A172 (cell line): ENCODE measurements at regions not wholly inside any gene's neighbourhood (a gene's known extent, or its start where the extent isn't known, plus 50 kb on each side); places are given as distances from the start of the nearest gene placed in this dataset.
"Not testable (repeated sequence)": the region's sequence is repeated elsewhere in the genome, so short reads cannot be mapped to it uniquely, and the experiment has no call there.

ENCODE experiments used
- DNase-seq: peaks from one replicate; pipeline ENCODE4 v3.0.0-alpha.2; 2015; ENCODE audit warnings: low spot score

DNA sequence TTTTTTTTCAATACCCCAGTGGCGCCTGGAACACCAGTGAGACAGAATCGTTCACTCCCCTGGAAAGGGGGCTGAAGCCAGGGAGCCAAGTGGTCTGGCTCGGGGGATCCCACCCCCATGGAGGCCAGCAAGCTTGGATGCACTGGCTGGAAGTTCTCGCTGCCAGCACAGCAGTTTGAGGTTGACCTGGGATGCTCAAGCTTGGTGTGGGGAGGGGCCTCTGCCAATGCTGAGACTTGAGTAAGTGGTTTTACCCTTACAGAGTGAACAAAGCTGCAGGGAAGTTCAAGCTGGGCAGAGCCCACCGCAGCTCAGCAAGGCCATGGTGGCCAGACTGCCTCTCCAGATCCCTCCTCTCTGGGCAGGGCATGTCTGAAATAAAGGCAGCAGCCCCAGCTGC lies 276.2 kb upstream of the CNTN6 start:
- no peak for DNase-seq

DNA sequence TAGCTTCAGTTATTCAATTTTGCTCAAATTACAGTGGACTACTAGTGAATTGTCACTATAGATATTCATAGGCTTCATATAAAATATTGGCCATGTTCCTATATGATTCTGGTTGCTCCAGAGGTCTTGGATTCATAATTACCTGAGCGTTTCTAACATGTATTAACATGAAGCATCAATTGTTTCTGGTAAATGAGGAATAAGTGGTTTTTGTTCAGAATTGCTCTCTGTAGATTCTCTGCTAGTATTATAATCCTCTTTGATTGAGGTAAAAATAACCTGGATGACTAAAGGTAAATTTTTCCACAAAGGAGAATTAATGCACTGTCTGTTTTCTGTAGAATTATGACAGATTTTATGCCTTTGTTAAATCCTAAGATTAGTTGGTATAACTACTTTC lies 258.1 kb upstream of the CNTN6 start:
- DNase-seq, result no peak

DNA sequence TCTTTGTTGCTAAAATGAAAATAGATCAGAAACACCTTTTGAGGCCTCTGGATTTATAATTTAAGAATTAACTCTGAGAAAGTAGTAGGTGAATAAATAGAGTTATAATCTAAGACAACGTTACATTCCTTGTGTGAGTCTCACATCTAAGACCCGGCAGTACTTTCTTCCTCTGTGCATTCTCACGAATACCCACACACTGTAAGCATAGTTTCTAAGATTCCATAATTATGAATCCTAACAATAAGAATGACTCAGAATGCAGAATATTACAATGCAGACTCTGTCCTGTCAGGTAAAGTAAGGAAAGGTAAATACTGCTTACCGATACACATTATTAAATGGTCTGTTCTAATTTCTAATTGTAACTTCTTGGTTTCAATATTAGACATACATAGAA lies 257.7 kb upstream of the CNTN6 start:
- DNase-seq, result no peak

DNA sequence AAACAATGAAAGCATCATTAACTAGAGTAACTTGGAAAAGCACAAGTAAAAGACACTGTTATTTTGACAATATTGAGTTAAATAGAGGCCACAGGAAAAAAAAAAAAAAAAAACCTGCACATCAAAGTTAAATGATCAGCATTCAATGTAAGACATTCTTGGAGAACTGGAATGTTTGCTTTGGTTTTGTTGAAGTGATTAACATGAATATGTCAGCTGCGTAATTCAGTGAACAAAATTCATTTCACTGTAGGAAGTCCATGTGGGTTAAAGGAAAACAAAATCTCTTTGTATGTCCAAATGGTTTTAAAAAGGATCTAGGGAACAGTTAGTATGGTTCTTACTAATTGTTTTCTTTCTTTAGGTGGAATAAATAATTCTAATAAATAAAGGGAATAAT lies 252.8 kb upstream of the CNTN6 start:
- no peak for DNase-seq

GRCh38 chr3:851098-851790 lies 241.6 kb upstream of the CNTN6 start:
- DNase-seq, result no peak

- no peak for DNase-seq
These were observed 240.8 kb upstream of the CNTN6 start for GRCh38 chr3:852033-852432.

GRCh38 chr3:853489-853888 lies 239.3 kb upstream of the CNTN6 start:
- no peak for DNase-seq

- no peak for DNase-seq
These were observed 233.7 kb upstream of the CNTN6 start for GRCh38 chr3:859135-859534.

DNA sequence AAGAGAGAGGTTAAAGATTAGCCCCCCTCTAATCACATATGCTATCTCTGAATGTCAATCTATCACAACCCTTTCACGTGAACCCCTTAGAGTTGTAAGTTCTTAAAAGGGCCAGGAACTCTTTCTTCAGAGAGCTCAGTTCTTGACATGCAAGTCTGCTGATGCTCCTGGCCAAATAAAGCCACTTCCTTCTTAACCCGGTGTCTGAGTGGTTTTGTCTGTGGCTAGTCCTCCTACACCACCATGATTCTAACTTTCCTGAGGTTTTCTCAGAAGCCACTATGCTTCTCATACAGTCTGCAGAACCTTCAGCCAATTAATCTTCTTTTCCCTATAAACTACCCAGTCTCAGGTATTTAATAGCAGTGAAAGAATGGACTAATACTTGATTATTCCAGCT lies 231.1 kb upstream of the CNTN6 start:
- no peak for DNase-seq

DNA sequence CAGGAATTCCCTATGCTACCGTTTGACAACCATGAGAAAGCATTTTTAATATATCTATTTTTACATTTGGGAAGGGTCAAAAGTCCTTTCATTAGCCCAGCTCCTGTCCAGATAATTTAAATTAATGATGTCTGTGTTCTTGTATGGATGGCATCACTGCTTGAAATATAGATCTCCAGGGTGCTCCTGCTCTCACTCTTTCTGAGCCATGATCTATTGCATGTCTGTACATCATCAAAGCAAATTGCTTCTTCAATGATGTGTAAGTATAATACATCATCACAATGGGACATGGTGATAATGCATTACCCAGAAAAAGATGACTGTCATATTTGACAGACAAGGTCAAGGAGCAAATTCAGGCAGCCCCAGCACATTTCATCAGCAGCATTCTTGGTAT lies 223.6 kb upstream of the CNTN6 start:
- DNase-seq, result no peak

DNA sequence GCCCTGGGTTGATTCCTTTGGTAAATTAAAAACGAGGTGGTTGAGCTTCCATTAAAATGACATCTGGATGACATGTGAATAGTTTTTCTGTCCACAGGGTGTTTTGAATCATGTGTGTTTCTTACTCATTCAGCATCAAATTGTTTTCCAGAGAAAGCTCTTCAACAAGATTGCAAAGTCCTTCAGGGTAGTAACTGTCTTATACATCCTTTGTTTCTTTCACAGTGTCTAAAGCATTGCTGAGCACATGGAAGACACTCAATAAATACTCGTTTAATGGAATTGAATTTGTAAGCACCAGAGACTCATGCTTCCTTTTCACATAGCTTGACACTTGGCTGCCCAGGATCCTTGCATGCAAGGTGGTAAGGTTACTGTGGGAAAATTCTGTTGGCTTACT lies 223.1 kb upstream of the CNTN6 start:
- DNase-seq, result no peak

GRCh38 chr3:871651-872050 lies 221.2 kb upstream of the CNTN6 start:
- no peak for DNase-seq

GRCh38 chr3:877001-877400 lies 215.8 kb upstream of the CNTN6 start:
- no peak for DNase-seq

GRCh38 chr3:878746-879145 lies 214.1 kb upstream of the CNTN6 start:
- no peak for DNase-seq

GRCh38 chr3:880371-880770 lies 212.5 kb upstream of the CNTN6 start:
- no peak for DNase-seq

DNA sequence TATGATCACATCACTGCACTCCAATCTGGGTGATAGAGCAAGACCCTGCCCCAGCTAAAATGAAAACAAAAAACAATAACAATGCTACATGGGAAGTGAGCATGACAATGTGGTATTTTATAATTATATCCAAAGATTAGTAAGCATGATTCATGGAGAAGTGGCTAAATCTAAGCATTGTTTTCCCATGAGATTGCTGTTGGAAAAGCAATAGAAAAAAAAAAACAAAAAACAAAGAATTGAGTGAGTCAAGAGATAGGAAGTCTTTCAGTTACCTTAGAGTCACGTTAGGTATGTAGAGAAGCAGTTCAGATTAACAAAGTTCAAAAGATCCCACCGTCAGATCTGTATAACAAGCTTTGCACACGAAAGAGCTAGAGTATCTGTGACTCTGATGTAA lies 210.3 kb upstream of the CNTN6 start:
- no peak for DNase-seq

DNA sequence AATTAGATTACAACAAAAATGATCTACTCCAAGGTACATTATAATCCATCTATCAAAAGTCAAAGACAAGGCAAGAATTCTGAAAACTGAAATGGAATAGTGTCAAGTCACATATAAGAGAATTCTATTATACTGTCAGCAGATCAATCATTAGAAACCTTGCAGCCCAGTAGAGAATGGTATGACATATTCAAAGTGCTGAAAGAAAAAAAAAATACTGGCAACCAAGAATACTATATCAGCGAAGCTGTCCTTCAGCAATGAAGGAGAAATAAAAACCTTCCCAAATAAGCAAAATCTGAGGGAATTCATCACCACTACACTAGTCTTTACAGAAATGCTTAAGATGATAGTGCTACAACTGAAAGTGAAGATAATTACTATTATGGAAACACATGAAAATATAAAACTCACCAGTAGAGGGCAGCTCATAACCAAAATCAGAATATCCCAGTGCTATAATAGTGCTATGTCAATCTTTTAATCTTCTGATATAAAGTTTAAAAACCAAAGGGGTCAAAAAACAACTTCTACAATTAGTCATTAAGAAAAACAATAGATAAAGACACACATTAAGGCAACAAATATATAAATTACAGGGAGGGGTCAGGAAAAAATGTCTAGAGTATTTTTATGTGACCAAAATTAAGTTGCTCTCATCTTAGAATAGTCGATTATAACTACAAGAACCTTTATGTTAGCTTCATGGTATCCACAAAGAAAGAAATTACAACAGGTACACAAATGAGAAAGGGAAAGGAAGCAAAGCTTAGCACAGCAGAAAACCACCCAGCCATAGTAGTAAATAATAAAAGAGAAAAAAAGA lies 190.7 kb upstream of the CNTN6 start:
- DNase-seq, result peak; percentile 21

DNA sequence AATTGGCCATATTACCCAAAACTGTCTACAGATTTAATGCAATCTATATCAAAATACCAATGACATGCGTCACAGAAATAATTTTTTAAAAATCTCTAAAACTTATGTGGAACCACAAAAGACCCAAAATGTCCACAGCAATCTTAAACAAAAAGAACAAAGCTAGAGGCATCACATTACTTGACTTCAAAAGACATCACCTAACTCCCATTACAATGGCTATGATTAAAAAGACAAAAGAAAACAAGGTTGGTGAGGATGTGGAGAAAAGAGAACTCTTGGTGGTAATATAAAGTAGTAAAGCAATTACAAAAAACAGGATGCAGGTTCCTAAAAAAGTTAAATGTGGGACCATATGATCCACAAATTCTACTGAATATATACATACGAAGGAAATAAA lies 187.6 kb upstream of the CNTN6 start:
- DNase-seq, result no peak

DNA sequence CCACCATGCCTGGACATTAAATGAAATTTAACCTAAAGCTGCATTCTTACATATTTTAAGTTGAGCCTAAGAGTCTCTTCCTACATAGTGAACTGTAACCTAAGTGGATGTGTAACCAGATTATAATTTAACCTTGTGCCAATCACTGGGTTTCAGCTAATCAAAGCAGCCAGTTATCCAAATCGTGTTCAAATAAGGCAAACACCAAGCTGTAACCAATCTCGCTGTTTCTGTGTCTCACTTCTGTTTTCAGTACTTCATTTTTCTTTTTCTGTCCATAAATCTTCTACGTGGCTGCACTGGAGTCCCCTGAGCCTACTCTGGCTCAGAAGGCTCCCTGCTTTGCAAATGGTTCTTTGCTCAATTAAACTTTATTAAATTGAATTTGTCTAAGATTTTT lies 186.1 kb upstream of the CNTN6 start:
- DNase-seq, result no peak

DNA sequence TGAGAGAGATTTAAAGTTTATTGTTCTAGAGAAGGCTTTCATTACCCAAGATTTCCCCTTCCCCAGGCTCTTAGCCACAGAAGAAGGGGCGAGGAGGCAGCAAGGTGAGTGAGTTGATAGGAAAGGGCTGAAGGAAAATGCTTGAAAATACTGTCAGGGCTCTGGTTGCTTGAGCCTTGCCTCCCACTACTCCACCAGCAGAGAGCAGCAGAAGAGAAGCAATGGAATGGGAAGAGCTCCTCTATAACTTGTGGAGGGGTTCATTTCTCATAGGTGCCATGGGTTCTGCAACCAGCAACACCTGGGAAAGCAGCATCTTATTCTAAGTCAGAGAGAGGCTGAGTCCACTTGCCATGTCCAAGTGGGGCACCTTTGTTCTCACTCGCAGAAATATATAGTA lies 184.0 kb upstream of the CNTN6 start:
- DNase-seq, result no peak

DNA sequence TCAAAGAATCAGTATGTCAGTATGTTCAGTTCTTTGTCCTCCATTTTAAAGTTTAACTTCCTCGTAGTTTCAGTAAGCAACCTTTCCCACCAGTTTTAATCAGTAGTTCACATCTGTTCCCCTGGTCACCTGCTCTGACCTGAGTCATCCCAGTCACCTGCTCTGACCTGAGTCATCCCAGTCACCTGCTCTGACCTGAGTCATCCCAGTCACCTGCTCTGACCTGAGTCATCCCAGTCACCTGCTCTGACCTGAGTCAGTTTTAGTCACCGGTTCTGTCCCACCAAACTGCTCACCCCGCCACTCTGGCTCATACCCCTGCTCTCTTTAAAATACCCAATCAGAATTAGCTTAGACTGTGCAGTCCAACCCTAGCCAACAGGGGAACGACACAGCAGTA lies 180.1 kb upstream of the CNTN6 start:
- not testable (repeated sequence) for DNase-seq

DNA sequence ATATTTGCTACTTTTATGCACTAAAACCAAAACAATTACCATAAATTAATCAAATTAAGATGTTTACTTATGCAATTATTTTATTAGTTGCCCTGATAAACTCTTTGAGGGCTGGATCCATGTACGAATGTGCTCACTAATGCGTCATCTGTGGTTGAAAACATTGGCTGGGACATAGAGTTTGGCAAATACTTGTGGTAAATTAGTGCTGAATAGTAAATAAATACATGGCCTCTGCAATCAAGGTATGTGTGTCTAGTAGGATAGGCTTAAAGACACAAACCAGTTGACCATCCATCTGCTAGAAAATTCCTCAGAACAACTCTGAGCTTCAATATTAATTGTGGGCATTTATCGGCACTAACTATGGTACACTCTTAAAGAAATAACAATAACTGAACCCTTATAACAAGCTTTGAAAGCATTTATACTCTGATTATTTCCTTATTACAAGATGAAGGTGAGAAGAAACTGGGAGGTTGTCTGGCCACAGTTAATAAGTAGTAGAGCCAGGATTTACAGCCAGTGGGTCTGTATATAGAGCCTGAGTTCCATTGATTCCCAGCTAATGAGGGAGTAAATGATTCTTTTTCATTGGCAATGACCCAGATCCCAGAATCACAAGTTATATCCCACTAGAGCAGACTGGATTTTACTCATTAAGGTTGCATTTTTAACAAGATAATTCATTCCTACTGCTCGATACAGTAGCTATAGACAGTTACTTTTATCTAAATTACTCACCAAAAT lies 169.5 kb upstream of the CNTN6 start:
- no peak for DNase-seq

- no peak for DNase-seq
These were observed 162.0 kb upstream of the CNTN6 start for GRCh38 chr3:930866-931265.
